Keratinocyte (primary cell): ENCODE measurements at regions not wholly inside any gene's neighbourhood (a gene's known extent, or its start where the extent isn't known, plus 50 kb on each side); places are given as distances from the start of the nearest gene placed in this dataset.
"Not testable (repeated sequence)": the region's sequence is repeated elsewhere in the genome, so short reads cannot be mapped to it uniquely, and the experiment has no call there.

Experiments
- DNase-seq: peaks from one replicate; pipeline ENCODE4 v3.0.0-alpha.2; 2011; ENCODE audit warnings: low read depth, missing footprints, low spot score
- FAIRE-seq: peaks from 2 replicates; lab custom pipeline; 2011; peaks lifted over from hg19 to GRCh38; lab: Jason Lieb, UNC
- H2AFZ ChIP-seq: 2 replicates; pipeline ENCODE4 v1.6.0; 2012; ENCODE audit warnings: low read length, control low read depth, inconsistent platforms; ENCODE audit not compliant: control insufficient read depth
- H3K27ac ChIP-seq: 2 replicates; pipeline ENCODE4 v1.5.1; 2011; ENCODE audit warnings: low read length; ENCODE audit not compliant: control insufficient read depth, insufficient read depth
- H3K27me3 ChIP-seq: 3 replicates; pipeline ENCODE4 v1.6.0; 2011; ENCODE audit warnings: low read length; ENCODE audit not compliant: control insufficient read depth, insufficient read depth; ENCODE audit errors: extremely low read depth
- H3K36me3 ChIP-seq, 2 experiments: 2 replicates in 1 of 2; 3 replicates in 1 of 2; pipeline ENCODE4 v1.5.1; 2011; ENCODE audit warnings: low read length in 2 of 2, mild to moderate bottlenecking in 1 of 2; ENCODE audit not compliant: control insufficient read depth in 2 of 2, insufficient read depth in 2 of 2; ENCODE audit errors: extremely low read depth in 1 of 2
- H3K4me1 ChIP-seq: 3 replicates; pipeline ENCODE4 v1.5.1; 2011; ENCODE audit warnings: low read length; ENCODE audit not compliant: control insufficient read depth, insufficient read depth; ENCODE audit errors: extremely low read depth
- H3K4me2 ChIP-seq: 3 replicates; pipeline ENCODE4 v1.6.0; 2011; ENCODE audit warnings: low read depth, low read length; ENCODE audit not compliant: control insufficient read depth, insufficient read depth; ENCODE audit errors: extremely low read depth
- H3K4me3 ChIP-seq, 3 experiments: fragments of 200-600 bp in 1 of 3; sonication (generic) in 1 of 3; 2 replicates in 2 of 3; 3 replicates in 1 of 3; pipeline ENCODE4 v1.5.1; 2011 to 2016; ENCODE audit warnings: low read length in 3 of 3, mild to moderate bottlenecking in 3 of 3, control low read depth in 2 of 3, inconsistent platforms in 1 of 3, low read depth in 1 of 3, mixed read lengths in 1 of 3, mixed run types in 1 of 3, moderate library complexity in 1 of 3; ENCODE audit not compliant: control insufficient read depth in 2 of 3, insufficient read depth in 2 of 3; ENCODE audit errors: extremely low read depth in 1 of 3
- H3K79me2 ChIP-seq: 2 replicates; pipeline ENCODE4 v1.6.0; 2012; ENCODE audit warnings: low read length; ENCODE audit not compliant: control insufficient read depth, insufficient read depth
- H3K9ac ChIP-seq: 3 replicates; pipeline ENCODE4 v1.6.0; 2011; ENCODE audit warnings: low read length; ENCODE audit not compliant: control insufficient read depth, insufficient read depth; ENCODE audit errors: extremely low read depth
- H3K9me1 ChIP-seq: 3 replicates; pipeline ENCODE4 v1.6.0; 2011; ENCODE audit warnings: low read length; ENCODE audit not compliant: control insufficient read depth, insufficient read depth; ENCODE audit errors: extremely low read depth
- H3K9me3 ChIP-seq: 2 replicates; pipeline ENCODE4 v1.5.1; 2012; ENCODE audit warnings: low read depth, low read length; ENCODE audit not compliant: control insufficient read depth
- H4K20me1 ChIP-seq: 3 replicates; pipeline ENCODE4 v1.6.0; 2011; ENCODE audit warnings: low read length; ENCODE audit not compliant: control insufficient read depth, insufficient read depth; ENCODE audit errors: extremely low read depth
- CTCF ChIP-seq, 3 experiments: IDR thresholded peaks in 1 of 3; conservative IDR thresholded peaks in 1 of 3; optimal IDR thresholded peaks in 1 of 3; 2 replicates in 2 of 3; 3 replicates in 1 of 3; pipeline versions ENCODE3 to v1.5.1; 2011; ENCODE audit warnings: low read length in 3 of 3, mild to moderate bottlenecking in 3 of 3, moderate library complexity in 2 of 3, control low read depth in 1 of 3, inconsistent platforms in 1 of 3; ENCODE audit not compliant: insufficient read depth in 2 of 3; ENCODE audit errors: extremely low read depth in 1 of 3
- dilution Hi-C: fragments of 300-500 bp; cut with MboI; formaldehyde crosslinking; loops from one replicate; pipeline ENCODE4 v1.7.0; 2020; ENCODE audit warnings: low sequenced_read_pairs; ENCODE audit not compliant: extremely low pct_ligation_motif_present

GRCh38 chr2:62631160-62632085 is 74.1 kb upstream of the EHBP1 start:
- H3K79me2 ChIP-seq: no peaks in the 10 kb centered on the region
- H3K27ac ChIP-seq: no peak overlapping the region
- H3K27me3 ChIP-seq: no peaks in the 10 kb centered on the region
- no peak for DNase-seq
- H4K20me1 ChIP-seq: no peaks in the 10 kb centered on the region
- H3K4me1 ChIP-seq: no peaks in the 10 kb centered on the region
- peak; percentile 73 for FAIRE-seq
- dilution Hi-C loops: no loop called here
- H2AFZ ChIP-seq: no peak overlapping the region
- no peak overlapping the region for H3K4me2 ChIP-seq
- no peak for TF ChIP-seq CTCF (optimal IDR thresholded peaks at IDR 0.05 in 1 of 3, IDR thresholded peaks at IDR 0.05 in 1 of 3, conservative IDR thresholded peaks at IDR 0.05 in 1 of 3; ENCODE audit: extremely low read depth in 1 of 3, insufficient read depth in 2 of 3, low read length in 3 of 3)
- H3K9me1 ChIP-seq: no peaks in the 10 kb centered on the region
- no peaks in the 10 kb centered on the region for H3K36me3 ChIP-seq
- H3K4me3 ChIP-seq: no peak overlapping the region
- H3K9ac ChIP-seq: no peak overlapping the region
- H3K9me3 ChIP-seq: no peaks in the 10 kb centered on the region

GRCh38 chr2:62630206-62630605 is 75.3 kb upstream of the EHBP1 start:
- H3K27me3 ChIP-seq, H3K36me3 ChIP-seq, H3K4me2 ChIP-seq, DNase-seq, H3K9ac ChIP-seq, H2AFZ ChIP-seq, H3K27ac ChIP-seq, H3K9me3 ChIP-seq, FAIRE-seq, H3K9me1 ChIP-seq, H3K4me1 ChIP-seq, H3K4me3 ChIP-seq, H3K79me2 ChIP-seq, H4K20me1 ChIP-seq, dilution Hi-C loops: not testable (repeated sequence)

- H2AFZ ChIP-seq, H3K4me1 ChIP-seq, H3K9me1 ChIP-seq, H3K27ac ChIP-seq, H3K9me3 ChIP-seq, H3K36me3 ChIP-seq, H3K9ac ChIP-seq, dilution Hi-C loops, H3K4me3 ChIP-seq, H3K79me2 ChIP-seq, H3K27me3 ChIP-seq, DNase-seq, H3K4me2 ChIP-seq, H4K20me1 ChIP-seq, FAIRE-seq: not testable (repeated sequence)
Measured at GRCh38 chr2:62629310-62629709, 76.2 kb upstream of the EHBP1 start.
